ENCODE measurements at regions not wholly inside any gene's neighbourhood (a gene's known extent, or its start where the extent isn't known, plus 50 kb on each side); places are given as distances from the start of the nearest gene placed in this dataset.

DNA sequence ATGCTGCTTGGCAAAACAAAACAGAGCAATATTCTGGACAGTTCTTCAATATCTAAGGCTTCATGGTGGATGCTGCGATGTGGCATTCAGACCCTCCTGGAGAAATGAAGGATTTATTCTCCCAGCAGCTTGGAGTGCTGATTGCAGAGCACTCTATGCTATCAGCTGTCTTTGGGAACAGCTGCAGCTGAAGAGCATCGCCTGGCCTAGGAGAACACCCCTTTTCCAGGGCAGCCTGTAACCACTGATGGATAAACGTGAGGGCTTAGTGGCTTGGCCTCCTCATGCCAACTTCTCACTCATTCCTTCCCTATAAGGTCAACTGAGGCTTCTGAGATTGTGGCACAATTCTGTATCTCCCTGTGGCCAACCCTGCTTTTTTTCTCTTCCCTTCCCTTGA lies 638.1 kb upstream of the CNTNAP2 start:
- no peak overlapping the region for H2BK5ac ChIP-seq (ENCODE audit: low read depth, low read length)
- no peak for FAIRE-seq
- H2BK120ac ChIP-seq (replicated peaks; ENCODE audit: low read depth, low read length) = no peak overlapping the region
- no peak overlapping the region for H3K4ac ChIP-seq (replicated peaks; ENCODE audit: insufficient read length, low read depth, low read length)
- no peak for DNase-seq (ENCODE audit: low read depth in 1 of 2, low spot score in 2 of 2)
- H3K56ac ChIP-seq (replicated peaks; ENCODE audit: insufficient read length, low read depth, low read length) = no peak overlapping the region
- H2BK15ac ChIP-seq (ENCODE audit: low read length) = no peak overlapping the region
- H2AFZ ChIP-seq (ENCODE audit: low read length) = no peak overlapping the region
- 81% methylated on average over 3 of the region's 3 CpGs; no CpG with 5 or more reads in 1 of the 2 experiments for WGBS, 2 experiments (ENCODE audit: extremely low coverage in 1 of 2, insufficient coverage in 1 of 2, insufficient read length in 1 of 2, insufficient replicate concordance in 2 of 2, low coverage in 1 of 2, low lambda C conversion rate in 2 of 2, missing lambda C conversion rate in 1 of 2)
- H4K20me1 ChIP-seq (replicated peaks in 1 of 2; ENCODE audit: control insufficient read depth in 1 of 2, insufficient read depth in 2 of 2, low read length in 2 of 2) = no peaks in the 10 kb centered on the region
- H4K91ac ChIP-seq (replicated peaks; ENCODE audit: insufficient read length, low read length) = no peak overlapping the region
- TF ChIP-seq EGR1 (IDR thresholded peaks at IDR 0.05; ENCODE audit: borderline replicate concordance, low read depth, low read length) (no peak), SIRT6 (IDR thresholded peaks at IDR 0.05; ENCODE audit: low read length) (no peak), SIX5 (IDR thresholded peaks at IDR 0.05; ENCODE audit: low read depth, low read length) (no peak), CBX5 (IDR thresholded peaks at IDR 0.05; ENCODE audit: low read depth, low read length) (no peak), SIN3A (conservative IDR thresholded peaks at IDR 0.05 in 1 of 2, IDR thresholded peaks at IDR 0.05 in 1 of 2; ENCODE audit: low read depth in 1 of 2, low read length in 2 of 2) (no peak), MAFK (IDR thresholded peaks at IDR 0.05; ENCODE audit: low read depth, low read length) (no peak), KDM5A (IDR thresholded peaks at IDR 0.05; ENCODE audit: low read length) (no peak), JUND (IDR thresholded peaks at IDR 0.05; ENCODE audit: low read length) (no peak), TAF7 (optimal IDR thresholded peaks at IDR 0.05; ENCODE audit: borderline replicate concordance, low read depth, low read length) (no peak), TCF12 (IDR thresholded peaks at IDR 0.05; ENCODE audit: low read depth, low read length) (no peak), PHF8 (conservative IDR thresholded peaks at IDR 0.05; ENCODE audit: low read depth, low read length) (no peak), CEBPB (IDR thresholded peaks at IDR 0.05; ENCODE audit: low read depth, low read length) (no peak), SRF (IDR thresholded peaks at IDR 0.05; ENCODE audit: low read depth, low read length) (no peak), CHD1 (IDR thresholded peaks at IDR 0.05; ENCODE audit: low read depth, low read length) (no peak), HDAC6 (IDR thresholded peaks at IDR 0.05; ENCODE audit: low read depth, low read length) (no peak), EZH2 (IDR thresholded peaks at IDR 0.05; ENCODE audit: low read depth, low read length, severe bottlenecking) (no peak)
- H3K27ac ChIP-seq (ENCODE audit: low read depth, low read length) = no peak overlapping the region
- no peak overlapping the region for H4K5ac ChIP-seq (ENCODE audit: insufficient read length, low read depth, low read length)
- no peak overlapping the region for H3K4me2 ChIP-seq (ENCODE audit: insufficient read depth in 1 of 2, low read depth in 2 of 2, low read length in 2 of 2)
- H3K18ac ChIP-seq (ENCODE audit: extremely low read depth, low read length) = no peak overlapping the region
- no peaks in the 10 kb centered on the region for H3K79me2 ChIP-seq (ENCODE audit: control insufficient read depth in 1 of 2, insufficient read depth in 2 of 2, low read length in 2 of 2)
- H3K14ac ChIP-seq (ENCODE audit: insufficient read length) = no peak overlapping the region
- H2AK5ac ChIP-seq (ENCODE audit: low read depth, low read length) = no peak overlapping the region
- no peak overlapping the region for H4K8ac ChIP-seq (ENCODE audit: extremely low read depth, insufficient read depth, low read length)
- H3K36me3 ChIP-seq (ENCODE audit: control insufficient read depth in 2 of 4, insufficient read depth in 4 of 4, low read length in 3 of 4) = no peaks in the 10 kb centered on the region
- no peak overlapping the region for H3K9ac ChIP-seq (replicated peaks in 1 of 4; ENCODE audit: extremely low read depth in 1 of 4, low read depth in 3 of 4, low read length in 3 of 4)
- H3K79me1 ChIP-seq (ENCODE audit: low read depth, low read length) = no peaks in the 10 kb centered on the region
- no peak overlapping the region for H3K4me3 ChIP-seq (ENCODE audit: extremely low read depth in 1 of 4, insufficient read depth in 2 of 4, low read depth in 3 of 4, low read length in 4 of 4)
- no peak overlapping the region for H2BK12ac ChIP-seq (ENCODE audit: low read depth, low read length)
- no peak overlapping the region for H2BK20ac ChIP-seq (ENCODE audit: low read length)
- ChIA-PET CTCF (ENCODE audit: partially characterized antibody) (no interaction called here), POLR2A (ENCODE audit: partially characterized antibody) (no interaction called here)
- no peak overlapping the region for H3K23ac ChIP-seq (ENCODE audit: insufficient read length)
- no peaks in the 10 kb centered on the region for H3K27me3 ChIP-seq (replicated peaks in 1 of 4; ENCODE audit: control insufficient read depth in 3 of 4, extremely low read depth in 1 of 4, insufficient read depth in 3 of 4, low read length in 3 of 4)
- H3K23me2 ChIP-seq (ENCODE audit: low read depth, low read length) = no peaks in the 10 kb centered on the region
- no peaks in the 10 kb centered on the region for H3K4me1 ChIP-seq (replicated peaks in 1 of 4; ENCODE audit: control insufficient read depth in 3 of 4, insufficient read depth in 4 of 4, low read length in 3 of 4)
- H3K9me3 ChIP-seq (ENCODE audit: insufficient read depth in 2 of 2, low read depth in 1 of 2, low read length in 1 of 2) = no peaks in the 10 kb centered on the region
